Adrenal gland (tissue), 9 donors: ENCODE measurements at regions not wholly inside any gene's neighbourhood (a gene's known extent, or its start where the extent isn't known, plus 50 kb on each side); places are given as distances from the start of the nearest gene placed in this dataset.
"Not testable (repeated sequence)": the region's sequence is repeated elsewhere in the genome, so short reads cannot be mapped to it uniquely, and the experiment has no call there.

ENCODE experiments used
- DNase-seq, 7 donors: peaks; one replicate each; pipeline ENCODE4 v3.0.0-alpha.2; 2019 to 2020
- H3K27ac ChIP-seq, 5 donors: fragments of 200-600 bp; sonication (generic) in 4 of 5; 1 replicate in 3 of 5; 2 replicates in 2 of 5; pipeline versions ENCODE4 v1.5.1 to v1.8.0; 2016 to 2020; ENCODE audit warnings: mild to moderate bottlenecking in 1 of 5
- H3K27me3 ChIP-seq: fragments of 200-600 bp; 2 replicates; pipeline ENCODE4 v1.8.0; 2021
- H3K36me3 ChIP-seq, 2 donors: fragments of 200-600 bp; replicated peaks in 1 of 2; 1 replicate in 1 of 2; 2 replicates in 1 of 2; pipeline versions ENCODE4 v1.5.1 to v1.8.0; 2018 to 2022
- H3K4me1 ChIP-seq, 2 donors: fragments of 200-600 bp; replicated peaks in 1 of 2; 1 replicate in 1 of 2; 2 replicates in 1 of 2; pipeline versions ENCODE4 v1.5.1 to v1.8.0; 2018 to 2021
- H3K4me3 ChIP-seq, 4 donors: fragments of 200-600 bp; sonication (generic) in 3 of 4; one replicate each; pipeline ENCODE4 v1.5.1; 2016 to 2018
- H3K9me3 ChIP-seq, 3 donors: fragments of 200-600 bp; sonication (generic) in 1 of 3; replicated peaks in 1 of 3; 1 replicate in 2 of 3; 2 replicates in 1 of 3; pipeline versions ENCODE4 v1.5.1 to v1.8.0; 2016 to 2021
- CTCF ChIP-seq, 6 experiments: fragments of 450-650 bp in 4 of 6; fragments of 200-600 bp in 2 of 6; sonication (generic) in 1 of 6; IDR thresholded peaks; 1 replicate in 5 of 6; 2 replicates in 1 of 6; pipeline versions ENCODE4 v1.5.1 to v1.8.0; 2016 to 2021; ENCODE audit warnings: antibody characterized with exemption in 6 of 6, mild to moderate bottlenecking in 2 of 6, moderate library complexity in 1 of 6
- POLR2A ChIP-seq, 2 donors: fragments of 450-650 bp; IDR thresholded peaks; one replicate each; pipeline ENCODE4 v1.6.1; 2017; ENCODE audit warnings: antibody characterized with exemption in 2 of 2, mild to moderate bottlenecking in 2 of 2, moderate library complexity in 1 of 2
- WGBS, 4 donors: extraction: QIAGEN DNeasy Blood & Tissue Kit in 2 of 4; methylation state at CpG; one replicate each; pipeline versions ENCODE4 v1.1.5 to v1.1.7; 2013 to 2017; 5-methylcytosine and 5-hydroxymethylcytosine counted together
- intact Hi-C, 2 donors: fragments of 100-400 bp; cut with DNase I; formaldehyde crosslinking; loops; one replicate each; pipeline versions ENCODE4 v1.14.1 to v1.15.0; 2022 to 2023
- donor health status: healthy with polysubstance abuse.
- donor health status: Bipolar disorder and iron deficiency.
- donor health status: DM: yes; HTN: yes; CAD: no.
- donor health status: DM: no; HTN: no; CAD: no.
- donor health status: DM: no; HTN: no; CAD: no.

GRCh38 chr11:16584569-16584968, 153.9 kb upstream of the C11orf58 start:
- DNase-seq: no peak
- H3K4me1 ChIP-seq: no peaks in the 10 kb centered on the region
- H3K4me3 ChIP-seq: no peak overlapping the region
- H3K27me3 ChIP-seq: no peaks in the 10 kb centered on the region
- no peaks in the 10 kb centered on the region for H3K9me3 ChIP-seq
- intact Hi-C loops: no loop called here
- TF ChIP-seq POLR2A (IDR thresholded peaks at IDR 0.05) (no peak), CTCF (IDR thresholded peaks at IDR 0.05) (no peak)
- whole genome bisulfite sequencing, 4 donors: 80 to 87% (median 83%) methylated on average over 1 to 2 of the region's 2 CpGs; no CpG with 5 or more reads in 1 of the 4 donors
- H3K27ac ChIP-seq: no peak overlapping the region
- H3K36me3 ChIP-seq: no peaks in the 10 kb centered on the region

GRCh38 chr11:16581078-16581477, 157.4 kb upstream of the C11orf58 start:
- intact Hi-C loops: not testable (repeated sequence)

GRCh38 chr11:16577490-16577889, 161.0 kb upstream of the C11orf58 start:
- Histone ChIP-seq H3K27me3 (no peaks in the 10 kb centered on the region), H3K9me3 (no peaks in the 10 kb centered on the region), H3K4me3 (no peak overlapping the region), H3K27ac (no peak overlapping the region), H3K36me3 (no peaks in the 10 kb centered on the region), H3K4me1 (no peaks in the 10 kb centered on the region)
- intact Hi-C loops: no loop called here
- DNase-seq: no peak
- 71 to 81% (median 75%) methylated on average over 1 of the region's 1 CpG for WGBS, 4 donors
- TF ChIP-seq CTCF (IDR thresholded peaks at IDR 0.05) (no peak), POLR2A (IDR thresholded peaks at IDR 0.05) (no peak)

More at GRCh38 chr11:16581078-16581477, 157.4 kb upstream of the C11orf58 start:
- H3K4me1 ChIP-seq, H3K4me3 ChIP-seq, DNase-seq, H3K9me3 ChIP-seq, H3K27ac ChIP-seq, H3K36me3 ChIP-seq, H3K27me3 ChIP-seq: not testable (repeated sequence)
- 59 to 66% (median 62%) methylated on average over 1 of the region's 1 CpG for WGBS, 4 donors

- H3K27ac ChIP-seq, intact Hi-C loops, H3K4me3 ChIP-seq, H3K9me3 ChIP-seq, H3K4me1 ChIP-seq, H3K27me3 ChIP-seq, DNase-seq, H3K36me3 ChIP-seq: not testable (repeated sequence)
- 84 to 93% (median 87%) methylated on average over 2 of the region's 2 CpGs for WGBS, 4 donors
Observed at GRCh38 chr11:16574889-16575288, 163.6 kb upstream of the C11orf58 start.

GRCh38 chr11:16572945-16573344, 165.5 kb upstream of the C11orf58 start:
- Histone ChIP-seq H3K4me1 (no peaks in the 10 kb centered on the region), H3K27me3 (no peaks in the 10 kb centered on the region), H3K36me3 (no peaks in the 10 kb centered on the region), H3K4me3 (no peak overlapping the region), H3K27ac (no peak overlapping the region), H3K9me3 (no peaks in the 10 kb centered on the region)
- intact Hi-C loops: no loop called here
- TF ChIP-seq CTCF (IDR thresholded peaks at IDR 0.05) (no peak), POLR2A (IDR thresholded peaks at IDR 0.05) (no peak)
- DNase-seq: no peak
